HEK293 (cell line): ENCODE measurements at regions not wholly inside any gene's neighbourhood (a gene's known extent, or its start where the extent isn't known, plus 50 kb on each side); places are given as distances from the start of the nearest gene placed in this dataset.

Experiments
- CTCF ChIP-seq: fragments of 450-650 bp; formaldehyde crosslinking; IDR thresholded peaks from 2 replicates; pipeline ENCODE4 v1.5.1; 2016; ENCODE audit warnings: missing biosample characterization, missing genetic modification characterization
- ZBTB7A ChIP-seq: fragments of 450-650 bp; formaldehyde crosslinking; IDR thresholded peaks from 2 replicates; pipeline ENCODE4 v1.5.1; 2016; ENCODE audit warnings: low read depth, missing biosample characterization, missing genetic modification characterization
- ZNF707 ChIP-seq: fragments of 450-650 bp; formaldehyde crosslinking; IDR thresholded peaks from 2 replicates; pipeline ENCODE4 v1.5.1; 2016; ENCODE audit warnings: missing biosample characterization, missing genetic modification characterization
- TF ChIP-seq, protein P1 (sequence below): fragments of 450-650 bp; formaldehyde crosslinking; IDR thresholded peaks from 2 replicates; pipeline ENCODE4 v1.5.1; 2016; ENCODE audit warnings: missing biosample characterization, missing genetic modification characterization

DNA sequence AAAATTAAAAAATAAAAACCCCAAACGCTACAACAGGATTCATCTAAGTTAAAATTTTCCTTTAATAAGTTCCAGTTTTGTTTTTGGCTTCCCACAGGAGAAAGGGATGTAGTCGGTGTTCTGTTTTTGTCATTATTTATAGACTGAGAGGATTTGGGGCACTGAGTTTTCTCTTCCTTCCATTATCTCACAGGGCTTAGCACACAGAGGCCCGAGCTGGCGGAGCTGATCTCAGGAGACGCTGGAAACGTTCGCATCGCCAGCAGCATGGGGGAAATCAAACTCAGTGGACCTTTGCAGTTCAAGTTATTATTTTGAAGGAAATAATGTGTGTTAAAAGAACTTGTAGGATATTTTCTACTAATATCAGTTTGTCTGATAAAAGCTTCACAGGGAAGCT lies 669.7 kb upstream of the SALL3 start:
- TF ChIP-seq, protein P1, sequence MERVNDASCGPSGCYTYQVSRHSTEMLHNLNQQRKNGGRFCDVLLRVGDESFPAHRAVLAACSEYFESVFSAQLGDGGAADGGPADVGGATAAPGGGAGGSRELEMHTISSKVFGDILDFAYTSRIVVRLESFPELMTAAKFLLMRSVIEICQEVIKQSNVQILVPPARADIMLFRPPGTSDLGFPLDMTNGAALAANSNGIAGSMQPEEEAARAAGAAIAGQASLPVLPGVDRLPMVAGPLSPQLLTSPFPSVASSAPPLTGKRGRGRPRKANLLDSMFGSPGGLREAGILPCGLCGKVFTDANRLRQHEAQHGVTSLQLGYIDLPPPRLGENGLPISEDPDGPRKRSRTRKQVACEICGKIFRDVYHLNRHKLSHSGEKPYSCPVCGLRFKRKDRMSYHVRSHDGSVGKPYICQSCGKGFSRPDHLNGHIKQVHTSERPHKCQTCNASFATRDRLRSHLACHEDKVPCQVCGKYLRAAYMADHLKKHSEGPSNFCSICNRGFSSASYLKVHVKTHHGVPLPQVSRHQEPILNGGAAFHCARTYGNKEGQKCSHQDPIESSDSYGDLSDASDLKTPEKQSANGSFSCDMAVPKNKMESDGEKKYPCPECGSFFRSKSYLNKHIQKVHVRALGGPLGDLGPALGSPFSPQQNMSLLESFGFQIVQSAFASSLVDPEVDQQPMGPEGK (tag by site-specific recombination), result no peak
- no peak for TF ChIP-seq CTCF (tag by site-specific recombination)
- TF ChIP-seq ZNF707 (tag by site-specific recombination), result no peak
- no peak for TF ChIP-seq ZBTB7A (tag by site-specific recombination)
